BLaER1 (cell line): ENCODE measurements at regions not wholly inside any gene's neighbourhood (a gene's known extent, or its start where the extent isn't known, plus 50 kb on each side); places are given as distances from the start of the nearest gene placed in this dataset.

Experiments used
- H3K27ac ChIP-seq: shearing (Covaris generic); formaldehyde crosslinking; 2 replicates; pipeline ENCODE4 v1.8.1; 2022
- H3K27me3 ChIP-seq: shearing (Covaris generic); formaldehyde crosslinking; 2 replicates; pipeline ENCODE4 v1.8.1; 2022
- H3K36me3 ChIP-seq: shearing (Covaris generic); formaldehyde crosslinking; 2 replicates; pipeline ENCODE4 v1.8.1; 2022
- H3K4me1 ChIP-seq: shearing (Covaris generic); formaldehyde crosslinking; 2 replicates; pipeline ENCODE4 v1.8.1; 2022
- H3K4me2 ChIP-seq: shearing (Covaris generic); formaldehyde crosslinking; 2 replicates; pipeline ENCODE4 v1.8.1; 2022
- H3K4me3 ChIP-seq: shearing (Covaris generic); formaldehyde crosslinking; 2 replicates; pipeline ENCODE4 v1.8.1; 2022
- H3K9ac ChIP-seq: shearing (Covaris generic); formaldehyde crosslinking; 2 replicates; pipeline ENCODE4 v1.8.1; 2022
- H3K9me3 ChIP-seq: shearing (Covaris generic); formaldehyde crosslinking; 2 replicates; pipeline ENCODE4 v1.8.1; 2022
- H4K20me1 ChIP-seq: shearing (Covaris generic); formaldehyde crosslinking; 2 replicates; pipeline ENCODE4 v1.8.1; 2022
- Cebpa-rat ChIP-seq: shearing (Covaris generic); IDR thresholded peaks from 2 replicates; pipeline ENCODE4 v1.8.1; 2022

GRCh38 chrX:3468031-3468430 is 121.6 kb upstream of the MXRA5 start:
- H3K9me3 ChIP-seq, result no peaks in the 10 kb centered on the region
- H3K27ac ChIP-seq, result no peak overlapping the region
- no peak overlapping the region for H3K9ac ChIP-seq
- no peaks in the 10 kb centered on the region for H3K36me3 ChIP-seq
- no peaks in the 10 kb centered on the region for H3K27me3 ChIP-seq
- TF ChIP-seq Cebpa-rat, result no peak
- H3K4me2 ChIP-seq, result no peak overlapping the region
- H4K20me1 ChIP-seq, result no peaks in the 10 kb centered on the region
- no peaks in the 10 kb centered on the region for H3K4me1 ChIP-seq
- no peak overlapping the region for H3K4me3 ChIP-seq

- no peak for TF ChIP-seq Cebpa-rat
- no peak overlapping the region for H3K9ac ChIP-seq
- no peaks in the 10 kb centered on the region for H3K4me1 ChIP-seq
- H3K27ac ChIP-seq, result no peak overlapping the region
- no peaks in the 10 kb centered on the region for H4K20me1 ChIP-seq
- H3K27me3 ChIP-seq, result no peaks in the 10 kb centered on the region
- H3K9me3 ChIP-seq, result no peaks in the 10 kb centered on the region
- H3K36me3 ChIP-seq, result no peaks in the 10 kb centered on the region
- no peak overlapping the region for H3K4me2 ChIP-seq
- no peak overlapping the region for H3K4me3 ChIP-seq
Observed at GRCh38 chrX:3465017-3465416, 118.6 kb upstream of the MXRA5 start.

- H3K27me3 ChIP-seq, result no peaks in the 10 kb centered on the region
- no peak overlapping the region for H3K4me2 ChIP-seq
- no peaks in the 10 kb centered on the region for H3K36me3 ChIP-seq
- no peaks in the 10 kb centered on the region for H3K4me1 ChIP-seq
- no peaks in the 10 kb centered on the region for H3K9me3 ChIP-seq
- no peaks in the 10 kb centered on the region for H4K20me1 ChIP-seq
- no peak for TF ChIP-seq Cebpa-rat
- no peak overlapping the region for H3K4me3 ChIP-seq
- no peak overlapping the region for H3K27ac ChIP-seq
- no peak overlapping the region for H3K9ac ChIP-seq
Observed at GRCh38 chrX:3462166-3462508, 115.7 kb upstream of the MXRA5 start.

- Histone ChIP-seq H3K4me1 (no peaks in the 10 kb centered on the region), H3K4me2 (no peak overlapping the region), H3K9me3 (no peaks in the 10 kb centered on the region), H3K4me3 (no peak overlapping the region), H3K27me3 (no peaks in the 10 kb centered on the region), H4K20me1 (no peaks in the 10 kb centered on the region), H3K9ac (no peak overlapping the region), H3K36me3 (no peaks in the 10 kb centered on the region), H3K27ac (no peak overlapping the region)
- no peak for TF ChIP-seq Cebpa-rat
Observed at GRCh38 chrX:3461397-3462165, 115.1 kb upstream of the MXRA5 start.

GRCh38 chrX:3455796-3456195 is 109.3 kb upstream of the MXRA5 start:
- no peak for TF ChIP-seq Cebpa-rat
- Histone ChIP-seq H3K27ac (no peak overlapping the region), H3K27me3 (no peaks in the 10 kb centered on the region), H4K20me1 (no peaks in the 10 kb centered on the region), H3K36me3 (no peaks in the 10 kb centered on the region), H3K9ac (no peak overlapping the region), H3K4me2 (no peak overlapping the region), H3K4me1 (no peaks in the 10 kb centered on the region), H3K9me3 (peaks cover 4% of the 10 kb centered on the region; the same call in 1 of the 2 replicates), H3K4me3 (no peak overlapping the region)

GRCh38 chrX:3451571-3451970 is 105.1 kb upstream of the MXRA5 start:
- TF ChIP-seq Cebpa-rat, result no peak
- no peak overlapping the region for H3K4me3 ChIP-seq
- H3K9ac ChIP-seq, result no peak overlapping the region
- H3K36me3 ChIP-seq, result no peaks in the 10 kb centered on the region
- no peak overlapping the region for H3K27ac ChIP-seq
- H3K27me3 ChIP-seq, result no peaks in the 10 kb centered on the region
- peaks cover 4% of the 10 kb centered on the region; the same call in 1 of the 2 replicates for H3K9me3 ChIP-seq
- no peak overlapping the region for H3K4me2 ChIP-seq
- no peaks in the 10 kb centered on the region for H3K4me1 ChIP-seq
- no peaks in the 10 kb centered on the region for H4K20me1 ChIP-seq

GRCh38 chrX:3450881-3451570 is 104.6 kb upstream of the MXRA5 start:
- Histone ChIP-seq H3K9ac (no peak overlapping the region), H3K4me1 (no peaks in the 10 kb centered on the region), H3K4me2 (no peak overlapping the region), H3K27ac (no peak overlapping the region), H3K36me3 (no peaks in the 10 kb centered on the region), H3K4me3 (no peak overlapping the region), H4K20me1 (no peaks in the 10 kb centered on the region), H3K27me3 (no peaks in the 10 kb centered on the region), H3K9me3 (peaks cover 4% of the 10 kb centered on the region; the same call in 1 of the 2 replicates)
- TF ChIP-seq Cebpa-rat, result no peak

GRCh38 chrX:3449287-3449686 is 102.8 kb upstream of the MXRA5 start:
- Histone ChIP-seq H3K4me2 (no peak overlapping the region), H3K27ac (no peak overlapping the region), H3K27me3 (no peaks in the 10 kb centered on the region), H3K4me1 (no peaks in the 10 kb centered on the region), H4K20me1 (no peaks in the 10 kb centered on the region), H3K36me3 (no peaks in the 10 kb centered on the region), H3K9ac (no peak overlapping the region), H3K9me3 (peaks cover 2% of the 10 kb centered on the region; the same call in 1 of the 2 replicates), H3K4me3 (no peak overlapping the region)
- no peak for TF ChIP-seq Cebpa-rat

- Histone ChIP-seq H3K4me2 (no peak overlapping the region), H4K20me1 (no peaks in the 10 kb centered on the region), H3K9ac (no peak overlapping the region), H3K4me1 (no peaks in the 10 kb centered on the region), H3K27ac (no peak overlapping the region), H3K9me3 (no peaks in the 10 kb centered on the region), H3K27me3 (no peaks in the 10 kb centered on the region), H3K4me3 (no peak overlapping the region), H3K36me3 (no peaks in the 10 kb centered on the region)
- TF ChIP-seq Cebpa-rat, result no peak
Observed at GRCh38 chrX:3448563-3448962, 102.1 kb upstream of the MXRA5 start.

GRCh38 chrX:3445806-3446490 is 99.5 kb upstream of the MXRA5 start:
- Histone ChIP-seq H4K20me1 (no peaks in the 10 kb centered on the region), H3K27me3 (no peaks in the 10 kb centered on the region), H3K9me3 (peaks cover 3% of the 10 kb centered on the region; the same call in 1 of the 2 replicates), H3K36me3 (no peaks in the 10 kb centered on the region), H3K9ac (no peak overlapping the region), H3K4me2 (no peak overlapping the region), H3K27ac (no peak overlapping the region), H3K4me3 (no peak overlapping the region), H3K4me1 (no peaks in the 10 kb centered on the region)
- TF ChIP-seq Cebpa-rat, result no peak
